RWPE1 (cell line): ENCODE measurements at regions not wholly inside any gene's neighbourhood (a gene's known extent, or its start where the extent isn't known, plus 50 kb on each side); places are given as distances from the start of the nearest gene placed in this dataset.

Source experiments
- CTCF ChIA-PET: fragments of 350-600 bp; sonication (Branson Sonifier 250); formaldehyde crosslinking; extraction: SDS; loops from one replicate; lab custom pipeline; 2021; lab: Yijun Ruan, JAX
- POLR2A ChIA-PET: fragments of 400-600 bp; formaldehyde crosslinking; extraction: SDS; loops from one replicate; lab custom pipeline; 2020; ENCODE audit warnings: antibody characterized with exemption; ENCODE audit not compliant: low non-redundant PET; lab: Yijun Ruan, JAX
- DNase-seq: peaks from one replicate; pipeline ENCODE4 v3.0.0; 2012; ENCODE audit warnings: low spot score
- H3K27ac ChIP-seq: fragments of 450-650 bp; 2 replicates; pipeline ENCODE4 v1.5.1; 2017
- CTCF ChIP-seq: fragments of 450-650 bp; conservative IDR thresholded peaks from 2 replicates; pipeline ENCODE4 v1.5.1; 2017; ENCODE audit warnings: low read depth, mild to moderate bottlenecking

DNA sequence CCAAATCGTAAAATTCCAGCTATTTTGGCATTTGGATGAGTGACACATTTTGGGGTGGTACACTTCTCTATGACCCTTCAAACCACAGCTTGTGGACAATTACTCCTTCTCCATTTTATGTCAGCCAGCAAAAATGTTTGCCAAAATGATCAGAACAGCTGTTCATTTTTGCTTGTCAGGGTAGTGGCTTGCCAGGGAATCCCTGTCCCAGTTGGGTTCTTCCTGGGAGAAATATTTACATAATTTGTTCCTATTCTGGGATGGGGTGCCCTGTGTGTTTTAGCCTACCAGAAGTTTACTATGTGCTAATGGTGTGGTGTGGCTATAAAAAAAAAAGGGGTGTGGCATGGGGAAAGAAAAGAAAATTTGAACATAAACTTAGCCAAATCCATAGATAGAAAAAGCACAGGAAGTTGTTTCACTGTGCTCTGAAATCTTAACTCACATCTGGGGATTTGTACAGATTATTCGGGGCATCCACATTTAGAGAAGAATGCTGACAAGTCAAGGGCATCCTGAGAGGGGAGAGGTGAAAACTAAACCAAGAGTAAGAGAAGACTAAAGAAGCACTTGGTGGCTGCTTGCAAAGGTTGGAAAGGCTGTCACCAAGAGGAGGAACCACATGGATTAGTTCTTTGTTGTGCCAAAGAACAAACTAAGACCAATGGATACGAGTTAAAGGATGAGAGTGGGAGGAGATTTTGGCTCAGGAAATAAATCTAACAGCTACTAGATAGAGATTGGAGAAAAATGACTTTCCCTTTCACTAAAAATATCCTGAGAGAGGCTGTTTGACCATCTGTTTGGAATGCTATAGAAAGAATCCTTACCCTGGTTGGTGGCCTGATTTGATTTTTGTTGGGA lies 55.2 kb upstream of the RBM24 start:
- TF ChIP-seq CTCF = no peak
- H3K27ac ChIP-seq = no peak overlapping the region
- DNase-seq = no peak
- CTCF ChIA-PET = interaction anchor here (0.6 kb wide), 1 partner anchor 26 kb away, joined by 3 read pairs; no protein-coding TSS in a partner anchor
- POLR2A ChIA-PET = no interaction called here

DNA sequence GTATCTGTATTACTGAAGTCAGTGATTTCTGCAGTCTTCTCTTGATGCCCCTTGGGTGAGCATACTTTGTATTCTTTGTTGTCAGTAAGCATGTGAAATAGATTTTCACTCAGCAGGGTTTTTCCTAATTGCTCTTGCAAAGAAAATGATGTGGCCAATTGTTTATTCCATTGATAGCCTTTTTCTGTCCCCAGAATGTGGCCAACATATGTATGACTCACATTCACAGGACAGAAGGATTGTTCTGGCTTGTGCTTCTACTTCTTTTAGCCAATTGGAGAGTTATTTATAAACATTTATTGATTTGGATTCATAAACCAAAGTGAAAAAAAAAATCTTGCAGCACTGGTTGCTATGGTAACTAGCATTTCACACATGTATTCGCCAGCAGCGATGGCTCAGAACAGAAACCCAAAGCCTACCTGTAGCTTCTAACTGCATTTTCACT lies 54.4 kb upstream of the RBM24 start:
- no peak for DNase-seq
- no peak overlapping the region for H3K27ac ChIP-seq
- ChIA-PET CTCF (interaction anchor here (0.6 kb wide), 1 partner anchor 26 kb away, joined by 3 read pairs; no protein-coding TSS in a partner anchor), POLR2A (no interaction called here)
- TF ChIP-seq CTCF = no peak

DNA sequence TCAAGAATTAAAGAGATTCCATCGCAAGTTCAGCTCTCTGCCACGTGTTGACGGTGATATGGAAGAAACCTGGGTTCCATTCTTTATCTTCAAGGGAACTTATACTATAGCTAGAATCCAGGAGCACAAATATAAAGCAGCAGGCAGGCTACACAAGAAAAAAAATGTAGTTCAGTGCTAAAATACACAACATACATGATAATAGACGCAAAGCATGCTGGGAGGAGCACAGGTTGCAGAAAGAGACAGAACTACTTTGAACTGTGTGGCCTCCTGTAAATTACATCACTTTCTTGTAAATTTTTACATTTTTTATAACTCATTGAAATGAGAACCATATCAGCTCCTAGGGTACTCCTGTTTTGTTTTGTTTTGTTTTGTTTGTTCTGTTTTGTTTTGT lies 53.8 kb upstream of the RBM24 start:
- ChIA-PET CTCF (interaction anchor here (0.7 kb wide), 1 partner anchor 282 kb away, joined by 7 read pairs; no protein-coding TSS in a partner anchor), POLR2A (no interaction called here)
- no peak for TF ChIP-seq CTCF
- no peak for DNase-seq
- H3K27ac ChIP-seq = no peak overlapping the region
